ENCODE measurements at regions not wholly inside any gene's neighbourhood (a gene's known extent, or its start where the extent isn't known, plus 50 kb on each side); places are given as distances from the start of the nearest gene placed in this dataset.
"Not testable (repeated sequence)": the region's sequence is repeated elsewhere in the genome, so short reads cannot be mapped to it uniquely, and the experiment has no call there.

DNA sequence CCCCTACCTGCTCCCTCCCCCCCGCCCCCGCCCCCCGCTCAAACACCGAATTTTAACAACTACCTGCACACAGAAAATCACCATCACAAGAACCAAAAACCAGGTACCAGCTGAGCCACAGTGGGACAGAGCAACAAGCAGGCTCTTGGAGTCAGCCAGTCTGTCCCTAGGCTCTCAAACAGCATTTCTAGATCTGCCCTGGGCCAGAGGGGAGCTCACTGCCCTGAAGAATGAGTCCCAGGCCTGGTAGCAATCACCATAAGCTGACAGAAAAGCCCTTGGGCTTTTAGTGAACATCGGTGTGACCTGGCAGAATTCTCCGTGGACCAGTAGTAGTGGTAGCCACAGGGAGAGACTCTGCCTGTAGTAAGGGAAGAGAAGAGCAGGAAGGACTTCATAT is 58.3 kb downstream of the C11orf87 start:
- DNase-seq (ENCODE audit: low read depth) = no peak

DNA sequence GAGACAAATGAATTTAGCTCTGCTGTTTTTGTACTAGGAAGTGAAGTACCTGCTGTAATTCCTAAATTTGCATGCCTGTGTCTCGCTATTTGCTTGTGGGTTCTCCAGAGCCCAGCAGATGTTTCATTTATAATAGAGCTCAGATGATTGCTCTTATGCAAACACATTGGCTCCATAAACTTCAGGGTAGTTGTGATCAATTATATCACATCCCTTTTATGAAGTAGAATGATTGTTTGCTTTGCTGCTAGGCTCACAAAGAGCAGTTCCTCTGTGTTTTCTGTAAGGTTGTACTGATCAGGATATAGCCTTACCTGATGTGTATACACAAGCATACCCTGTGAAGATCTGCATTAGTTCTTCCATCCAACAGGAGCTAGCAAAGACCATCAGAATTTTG is 64.1 kb downstream of the C11orf87 start:
- DNase-seq (ENCODE audit: low read depth) = no peak

DNA sequence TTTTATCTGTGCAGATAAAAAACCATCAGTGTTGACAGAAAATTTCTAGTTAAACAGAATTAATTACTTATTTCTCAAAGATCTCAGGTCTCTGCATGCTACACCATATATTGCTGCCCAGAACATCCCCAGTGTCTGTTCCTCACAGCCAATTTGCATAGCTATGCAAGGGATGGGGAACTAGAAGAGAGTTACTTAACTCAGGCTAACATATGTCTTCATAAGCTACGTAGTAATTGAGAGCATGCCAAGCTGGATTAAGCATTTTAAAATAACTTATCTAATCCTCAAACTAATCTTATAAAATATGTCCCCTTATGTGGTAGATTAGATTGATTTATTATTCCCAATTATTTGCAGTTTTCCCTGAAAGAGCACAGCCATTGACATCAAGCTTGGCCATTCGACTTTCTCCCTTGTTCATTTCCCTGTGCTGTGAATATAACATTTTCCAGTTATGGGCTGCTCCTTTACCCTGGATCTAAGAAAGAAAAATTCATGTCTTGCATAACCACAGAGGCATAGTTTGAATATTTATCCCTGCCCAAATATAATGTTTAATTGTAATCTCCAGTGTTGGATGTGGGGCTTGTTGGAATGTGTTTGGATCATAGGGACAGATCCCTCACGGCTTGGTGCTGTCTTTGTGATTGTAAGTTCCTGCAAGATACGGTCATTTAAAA is 69.1 kb downstream of the C11orf87 start:
- DNase-seq (ENCODE audit: low read depth) = no peak

DNA sequence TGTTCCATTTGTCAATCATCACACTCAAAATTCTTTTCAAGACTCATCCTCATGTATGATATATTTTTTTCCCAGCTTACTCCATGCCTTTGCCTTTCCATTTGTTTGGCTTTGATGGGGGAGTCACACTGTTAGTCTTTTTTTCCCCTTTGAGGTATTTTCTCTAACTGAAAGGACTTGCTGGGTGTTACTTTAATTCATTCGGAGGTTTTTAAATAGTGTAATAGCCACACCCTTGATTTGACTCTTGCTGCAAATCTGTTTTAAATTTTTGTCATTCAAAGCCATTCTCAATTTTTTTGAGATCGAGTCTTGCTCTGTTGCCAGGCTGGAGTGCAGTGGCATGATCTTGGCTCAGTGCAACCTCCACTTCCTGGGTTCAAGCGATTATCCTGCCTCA is 84.1 kb downstream of the C11orf87 start:
- no peak for DNase-seq (ENCODE audit: low read depth)

DNA sequence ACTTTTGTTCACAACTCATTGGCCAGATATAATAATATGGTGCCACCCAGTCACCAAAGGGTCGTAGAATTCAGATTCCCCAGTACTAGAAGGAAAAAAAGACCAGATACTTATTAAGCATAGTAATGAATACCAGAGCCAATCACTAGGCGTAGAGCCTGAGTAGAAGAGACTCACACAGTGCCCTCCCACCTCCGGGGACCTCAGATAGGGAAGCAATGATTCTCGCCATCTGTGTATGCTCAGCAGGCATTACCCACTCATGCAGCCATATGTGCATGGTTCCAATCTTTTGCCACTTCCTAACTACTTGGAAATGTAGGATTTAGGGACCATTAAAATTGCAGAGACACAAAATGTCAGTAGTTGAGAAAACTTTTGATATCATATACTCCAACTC is 85.3 kb downstream of the C11orf87 start:
- DNase-seq (ENCODE audit: low read depth) = no peak

DNA sequence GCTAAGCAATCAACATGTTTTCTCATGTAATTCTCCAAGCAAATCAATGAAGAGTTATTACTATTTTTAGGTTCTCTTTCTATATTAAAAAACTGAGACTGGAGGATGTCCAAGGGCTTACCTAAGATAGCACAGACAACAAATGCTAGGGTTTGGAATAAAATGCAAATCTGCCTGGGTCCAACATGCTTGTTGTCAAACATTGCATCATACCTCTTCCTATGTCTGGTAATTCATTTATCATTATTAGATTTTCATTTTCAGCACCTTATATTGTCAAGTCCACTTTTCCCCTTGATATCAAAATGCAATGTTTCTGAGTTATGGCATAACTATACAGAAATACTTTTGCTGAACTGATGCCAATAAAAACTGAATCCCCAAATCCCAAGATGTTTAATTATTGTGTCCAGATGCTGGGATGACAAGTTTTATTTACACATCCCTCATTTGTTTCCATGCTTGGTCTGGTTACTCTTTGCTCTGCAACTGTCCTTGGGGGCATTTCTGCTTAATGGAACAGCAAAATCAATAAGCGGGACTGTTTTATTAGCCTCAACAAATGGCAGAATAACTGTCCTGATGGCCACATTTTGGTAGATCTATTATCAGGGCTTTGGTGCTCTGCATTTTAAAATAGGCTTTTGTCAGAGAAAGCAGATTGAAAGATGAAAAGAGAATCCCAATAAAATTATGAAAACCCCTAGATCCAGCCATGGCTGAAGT is 86.0 kb downstream of the C11orf87 start:
- no peak for DNase-seq (ENCODE audit: low read depth)

DNA sequence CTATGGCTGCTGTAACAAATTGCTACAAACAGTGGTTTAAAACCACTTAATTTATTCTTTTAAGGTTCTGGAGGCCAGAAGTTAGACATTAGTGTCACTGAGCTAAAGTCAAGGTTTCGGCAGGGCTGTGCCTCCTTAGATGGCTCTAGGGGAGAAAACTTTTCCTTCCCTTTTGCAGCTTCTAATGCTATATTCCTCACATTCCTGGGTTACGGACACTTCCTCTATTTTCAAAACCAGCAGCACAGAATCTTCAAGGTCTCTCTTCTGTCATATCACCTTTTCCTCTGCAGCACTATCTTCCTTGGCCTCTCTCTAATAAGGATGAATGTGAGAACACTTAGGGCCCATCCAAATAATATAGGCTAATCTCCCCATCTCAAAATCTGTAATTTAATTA is 87.0 kb downstream of the C11orf87 start:
- no peak for DNase-seq (ENCODE audit: low read depth)

DNA sequence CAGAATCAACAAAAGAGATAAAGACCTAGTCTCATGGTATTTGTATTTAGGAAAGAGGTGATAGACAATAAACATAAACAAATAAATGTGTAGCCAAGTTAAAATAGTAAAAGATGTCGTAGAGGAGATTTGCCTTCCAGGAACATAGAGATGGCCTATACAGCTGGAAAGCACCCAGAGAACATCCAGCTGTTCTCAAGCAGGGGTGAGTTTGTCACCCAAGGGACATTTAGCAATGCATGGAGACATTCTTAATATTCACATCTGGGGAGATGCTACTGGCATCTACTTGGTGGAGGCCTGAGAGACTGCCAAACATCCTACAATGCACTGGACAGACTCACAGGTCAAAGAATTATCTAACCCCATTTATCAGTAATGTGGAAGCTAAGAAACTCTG is 88.3 kb downstream of the C11orf87 start:
- DNase-seq (ENCODE audit: low read depth) = no peak

DNA sequence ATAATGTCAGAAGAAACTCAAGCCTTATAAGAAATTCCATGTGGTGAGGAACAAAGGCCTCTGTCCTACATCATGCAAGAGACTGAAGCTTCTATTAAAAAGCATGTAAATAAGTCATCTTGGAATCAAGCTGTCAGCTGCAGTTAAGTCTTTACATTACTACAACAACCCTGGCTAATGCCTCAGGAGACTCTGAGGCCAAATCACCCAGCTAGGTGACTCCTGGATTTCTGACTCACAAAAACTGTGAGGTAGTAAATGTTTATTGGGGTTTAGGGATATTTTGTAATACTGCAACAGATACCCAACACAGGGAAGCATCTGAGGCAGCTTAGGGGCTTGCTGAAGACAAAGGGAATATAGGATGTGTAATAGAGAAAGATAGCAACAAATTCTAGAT is 89.6 kb downstream of the C11orf87 start:
- DNase-seq (ENCODE audit: low read depth) = no peak

DNA sequence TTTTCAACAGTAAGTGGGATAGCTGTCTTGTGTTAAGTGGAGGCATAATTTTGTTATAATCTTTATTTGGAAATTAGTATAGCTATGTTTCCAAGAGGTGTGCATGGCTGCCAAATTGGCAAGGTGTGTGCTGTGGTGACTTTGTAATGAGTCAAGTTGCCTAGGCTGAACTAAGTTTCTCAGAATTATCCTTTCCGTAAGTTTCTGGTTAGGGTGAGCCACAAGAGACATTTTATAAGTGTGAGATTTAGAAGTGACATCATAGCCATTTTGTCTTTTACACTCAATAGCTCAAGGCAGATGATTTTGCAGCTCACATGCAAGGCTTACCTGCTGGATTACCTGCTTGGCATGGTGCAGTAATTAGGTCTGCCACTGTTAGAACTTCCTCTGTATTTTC is 90.3 kb downstream of the C11orf87 start:
- no peak for DNase-seq (ENCODE audit: low read depth)

DNA sequence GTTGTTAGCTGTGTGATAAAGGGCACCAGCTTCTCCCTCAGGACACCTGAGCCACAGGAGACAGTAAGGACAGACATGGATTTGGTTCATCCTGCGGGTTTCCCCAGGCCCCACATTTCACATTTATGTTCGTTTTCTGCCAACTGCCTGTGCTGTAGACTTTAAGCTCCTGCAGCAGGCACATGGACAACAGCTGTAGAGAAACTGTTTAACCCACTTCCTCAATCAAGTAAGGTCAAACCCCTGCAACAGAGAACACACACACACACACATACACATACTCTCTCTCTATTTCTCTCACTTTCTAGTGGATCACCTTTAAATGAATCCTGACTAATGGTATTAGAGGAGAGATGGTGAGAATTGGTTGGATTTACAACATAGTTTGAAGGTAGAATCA is 90.7 kb downstream of the C11orf87 start:
- DNase-seq (ENCODE audit: low read depth) = no peak

DNA sequence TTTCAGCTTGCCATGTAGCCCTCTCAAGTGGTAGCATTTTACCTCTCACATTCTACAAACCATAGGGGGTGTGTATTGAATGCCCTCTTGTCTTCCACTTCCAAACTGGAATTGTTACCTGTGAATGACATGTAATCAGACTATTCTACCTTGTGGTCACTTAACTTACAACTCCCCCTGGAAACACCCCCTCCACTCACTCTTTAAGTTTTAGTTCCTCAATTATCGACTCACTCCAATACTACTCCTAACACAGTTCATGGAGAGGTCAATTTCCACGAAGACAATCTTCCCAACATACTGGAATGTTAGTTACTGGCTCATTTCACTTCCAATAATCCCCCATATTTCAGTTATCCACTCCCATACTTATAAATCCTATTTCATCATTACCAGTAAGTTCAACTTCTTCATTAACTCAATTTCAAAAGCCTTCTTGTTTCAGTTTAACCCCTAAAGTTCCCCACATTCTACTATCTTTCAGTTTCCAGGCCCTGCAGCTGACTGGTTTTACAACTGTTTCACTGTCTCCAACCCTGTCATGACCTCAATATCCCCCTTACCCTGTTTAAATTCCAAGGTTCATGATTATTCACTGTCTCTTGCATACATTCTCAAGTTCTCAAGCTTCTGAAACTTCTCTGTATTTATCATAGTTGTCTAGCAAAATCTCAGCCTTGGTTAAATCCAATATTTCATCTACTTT is 92.5 kb downstream of the C11orf87 start:
- no peak for DNase-seq (ENCODE audit: low read depth)

DNA sequence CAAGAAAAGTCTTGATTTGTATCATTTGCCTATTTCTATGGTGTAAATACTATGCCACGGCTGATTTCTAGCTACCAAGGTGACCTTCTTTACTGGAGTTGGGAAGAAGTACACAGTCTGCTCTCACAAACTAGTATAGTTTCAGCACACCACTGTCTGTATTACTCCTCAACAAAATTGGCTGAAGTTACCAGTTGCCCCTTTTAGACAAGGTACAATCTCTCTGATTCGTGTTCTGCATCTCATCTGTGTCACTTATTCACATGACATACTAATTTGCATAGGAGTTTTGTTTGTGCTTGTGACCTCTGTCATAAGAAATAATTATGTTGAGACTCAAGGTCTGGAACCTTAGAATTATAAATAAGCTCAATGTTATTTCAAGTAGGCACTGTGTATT is 97.3 kb downstream of the C11orf87 start:
- DNase-seq (ENCODE audit: low read depth) = no peak

DNA sequence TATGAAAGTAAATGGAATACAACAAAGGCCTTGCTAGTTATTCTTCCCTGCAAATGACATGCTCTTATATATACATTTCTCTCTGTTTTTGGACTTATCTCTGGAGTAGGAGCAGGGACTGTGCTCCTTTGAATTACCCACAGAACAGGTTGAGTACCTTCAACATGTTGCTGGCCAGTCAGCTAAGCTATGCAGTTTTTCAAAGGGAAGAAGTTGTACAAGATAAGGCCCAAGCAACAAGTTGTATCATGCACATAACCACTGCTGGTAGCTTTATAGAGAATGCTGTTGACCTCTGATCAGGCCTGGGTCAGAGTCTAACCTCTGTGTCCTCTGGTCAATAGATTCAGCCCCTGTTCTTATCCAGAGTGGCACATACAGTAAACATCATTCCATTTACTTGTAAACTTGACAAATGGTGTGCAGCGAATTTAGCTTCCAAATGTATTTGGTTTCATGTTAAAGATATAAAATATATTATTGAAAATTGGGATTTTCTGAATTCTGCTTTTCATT is 99.6 kb downstream of the C11orf87 start:
- DNase-seq (ENCODE audit: low read depth) = no peak

DNA sequence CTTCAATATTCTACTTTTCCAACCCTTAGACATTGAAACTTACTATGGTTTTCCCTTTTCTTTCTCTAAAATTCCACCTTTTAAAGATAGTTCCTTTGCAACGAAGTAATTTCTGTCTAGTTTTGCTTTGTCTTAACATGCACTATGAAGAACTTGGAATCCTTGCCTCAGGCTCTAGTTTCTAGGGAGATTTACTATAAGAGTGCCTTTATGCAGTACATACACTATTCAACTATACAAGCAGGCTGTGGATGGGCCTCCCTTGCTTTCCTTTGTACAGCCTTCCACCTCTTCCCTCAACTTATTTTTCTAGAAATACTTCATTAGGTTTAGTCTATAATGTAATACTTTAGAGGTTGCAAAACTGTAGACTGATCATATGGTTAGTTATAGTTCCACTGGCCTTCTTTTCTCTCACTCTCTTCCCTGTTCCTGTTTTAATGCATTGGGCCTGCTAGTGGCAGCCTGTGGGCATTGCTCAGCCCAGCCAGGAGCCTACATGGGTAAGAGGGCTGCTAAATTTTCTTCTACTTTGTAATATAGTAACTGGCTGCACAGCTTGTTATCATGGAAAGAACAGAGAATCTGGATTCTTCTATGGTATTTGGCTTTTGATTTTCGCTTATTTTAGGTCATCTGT is 100.2 kb downstream of the C11orf87 start:
- DNase-seq (ENCODE audit: low read depth) = no peak

DNA sequence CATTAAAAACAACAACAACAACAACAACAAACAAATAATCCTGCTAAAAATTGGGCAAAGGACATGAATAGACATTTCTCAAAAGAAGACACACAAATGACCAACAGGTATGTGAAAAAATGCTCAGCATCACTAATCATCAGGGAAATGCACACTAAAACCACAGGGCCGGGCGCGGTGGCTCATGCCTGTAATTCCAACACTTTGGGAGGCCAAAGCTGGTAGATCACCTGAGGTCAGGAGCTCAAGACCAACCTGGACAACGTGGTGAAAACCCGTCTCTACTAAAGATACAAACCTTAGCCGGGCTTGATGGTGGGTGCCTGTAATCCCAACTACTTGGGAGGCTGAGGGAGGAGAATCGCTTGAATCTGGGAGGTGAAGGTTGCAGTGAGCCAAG is 103.6 kb downstream of the C11orf87 start:
- DNase-seq (ENCODE audit: low read depth) = not testable (repeated sequence)

DNA sequence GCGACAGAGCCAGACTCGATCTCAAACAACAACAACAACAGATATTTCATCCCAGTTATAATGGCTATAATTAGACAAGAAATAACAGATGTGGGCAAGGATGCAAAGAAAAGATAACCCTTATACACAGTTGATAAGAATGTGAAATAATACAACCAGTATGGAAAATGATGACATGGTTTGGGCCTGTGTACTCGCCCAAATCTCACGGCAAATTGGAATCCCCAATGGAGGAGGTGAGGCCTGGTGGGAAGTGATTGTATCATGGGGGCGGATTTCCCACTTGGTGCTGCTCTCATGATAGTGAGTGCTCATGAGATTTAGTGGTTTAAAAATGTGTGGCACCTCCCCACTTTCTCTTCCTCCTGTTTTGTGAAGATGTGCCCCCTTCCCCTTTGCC is 104.1 kb downstream of the C11orf87 start:
- no peak for DNase-seq (ENCODE audit: low read depth)

DNA sequence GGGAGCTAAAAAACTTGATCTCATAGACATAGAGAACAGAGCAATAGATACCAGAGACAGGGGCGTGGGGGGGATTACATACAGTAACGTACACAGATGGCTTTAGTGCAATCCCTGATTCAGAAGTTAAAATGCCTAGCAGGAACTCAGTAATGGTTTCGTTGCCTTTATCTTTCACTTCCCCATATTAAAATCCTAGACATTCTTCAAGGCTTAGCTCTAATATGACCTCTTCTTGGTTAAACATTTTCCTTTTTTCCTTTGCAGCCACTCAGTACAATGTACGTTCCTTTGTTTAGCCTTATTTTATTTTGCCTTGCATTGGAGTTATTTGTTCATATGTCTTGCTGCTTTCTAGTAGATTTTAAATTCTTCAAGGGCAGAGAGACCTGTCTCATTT is 104.9 kb downstream of the C11orf87 start:
- DNase-seq (ENCODE audit: low read depth) = no peak

DNA sequence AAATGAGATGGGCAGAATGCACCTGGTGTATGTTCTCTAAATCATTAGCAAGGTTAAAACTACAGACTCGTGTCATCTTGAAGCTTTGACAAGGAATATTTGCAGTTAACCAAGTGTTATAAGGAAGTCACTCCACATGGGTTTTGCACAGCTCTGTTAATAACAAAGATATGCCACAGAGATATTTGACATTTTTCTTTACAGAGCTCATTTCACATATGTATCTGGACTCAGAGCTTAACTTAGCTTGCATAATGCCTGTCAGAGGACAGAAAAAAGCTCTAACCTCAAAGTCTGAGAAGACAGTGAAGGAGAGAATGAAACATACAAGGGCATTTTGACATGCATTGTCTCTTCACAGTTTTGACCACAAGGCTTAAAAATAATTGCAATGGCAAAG is 105.5 kb downstream of the C11orf87 start:
- DNase-seq (ENCODE audit: low read depth) = no peak

DNA sequence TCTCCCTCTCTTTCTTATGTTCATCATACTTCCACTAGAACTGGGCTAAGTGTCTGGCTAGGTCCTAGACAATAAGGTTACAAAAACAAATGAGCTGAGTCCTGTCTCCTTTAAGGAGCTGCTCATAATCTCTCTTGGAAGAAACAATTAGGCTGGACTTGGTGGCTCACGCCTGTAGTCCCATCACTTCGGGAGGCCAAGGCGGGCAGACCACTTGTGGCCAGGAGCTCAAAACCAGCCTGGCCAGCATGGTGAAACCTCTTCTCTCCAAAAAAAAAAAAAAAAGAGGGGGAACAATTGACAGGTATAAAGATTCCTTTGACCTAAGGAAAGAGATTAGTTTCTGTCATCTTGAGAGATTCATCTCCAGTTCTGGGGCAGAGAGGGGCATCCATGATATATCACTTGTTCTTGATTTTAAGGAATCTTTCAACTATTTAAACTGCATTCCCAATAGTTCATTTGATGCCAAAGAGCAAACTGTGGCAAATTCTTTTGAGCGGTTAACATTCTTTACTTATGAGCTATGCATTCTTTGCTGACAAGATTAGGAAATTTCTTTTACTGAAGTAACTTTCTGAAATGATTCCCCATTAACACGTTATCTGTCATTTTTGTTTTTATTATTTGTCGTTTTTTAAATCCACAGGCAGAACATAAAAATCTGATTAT is 125.5 kb downstream of the C11orf87 start:
- DNase-seq (ENCODE audit: low read depth) = no peak

DNA sequence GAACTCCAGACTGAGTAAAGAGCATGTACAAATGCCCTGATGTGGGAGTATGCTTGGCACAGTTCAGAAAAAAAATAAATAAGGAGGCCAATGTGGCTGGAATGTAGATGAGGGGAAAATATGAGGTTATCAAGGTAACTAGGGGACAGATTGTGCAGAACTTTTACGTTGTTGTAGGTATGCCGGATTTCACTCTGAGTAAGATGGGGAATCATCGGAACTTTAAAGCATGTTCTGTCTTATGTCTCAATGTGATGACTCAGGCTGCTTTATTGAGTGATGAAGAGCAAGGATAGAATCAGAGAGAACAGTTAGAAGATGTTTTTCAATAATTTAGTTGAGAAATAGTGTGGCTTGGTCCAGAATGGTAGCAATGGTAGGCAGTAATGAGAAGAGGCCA is 130.4 kb downstream of the C11orf87 start:
- DNase-seq (ENCODE audit: low read depth) = no peak

DNA sequence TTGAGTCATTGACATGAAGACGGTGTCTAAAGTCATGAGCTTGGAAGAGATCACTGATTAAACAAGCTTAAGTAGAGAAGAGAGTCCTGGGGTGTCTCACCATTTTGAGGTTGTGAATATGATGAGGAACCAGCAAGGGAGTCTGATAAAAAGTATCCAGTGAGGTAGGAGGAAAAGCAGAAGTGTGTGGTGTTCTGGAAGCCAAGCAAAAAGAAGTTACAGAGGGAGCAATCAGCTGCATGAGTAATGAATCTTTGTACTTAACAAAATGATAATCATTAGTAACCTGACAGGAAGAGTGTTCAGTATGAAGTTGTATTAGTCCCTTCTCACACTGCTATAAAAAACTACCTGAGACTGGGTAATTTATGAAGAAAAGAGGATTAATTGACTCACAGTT is 131.3 kb downstream of the C11orf87 start:
- no peak for DNase-seq (ENCODE audit: low read depth)

Measured in stimulated activated CD8-positive, alpha-beta memory T cell treated with anti-CD3 and anti-CD28 coated beads, Interleukin-4, amount 100 ng/mL, for 24 hours (primary cell).